ENCODE measurements at regions not wholly inside any gene's neighbourhood (a gene's known extent, or its start where the extent isn't known, plus 50 kb on each side); places are given as distances from the start of the nearest gene placed in this dataset.

GRCh38 chr6:127053875-127054235 is 64.6 kb upstream of the RSPO3 start:
- H3K4me3 ChIP-seq (ENCODE audit: low read depth, low read length, poor library complexity, severe bottlenecking): no peak overlapping the region
- H3K79me2 ChIP-seq (ENCODE audit: insufficient read depth, low read length): no peaks in the 10 kb centered on the region
- H3K9ac ChIP-seq (ENCODE audit: low read length): no peak overlapping the region
- no peak overlapping the region for H3K4me2 ChIP-seq (ENCODE audit: low read length)
- H3K9me3 ChIP-seq (ENCODE audit: low read length): no peaks in the 10 kb centered on the region
- H3F3A ChIP-seq (ENCODE audit: insufficient read depth, low read length): no peaks in the 10 kb centered on the region
- H3K4me1 ChIP-seq (ENCODE audit: insufficient read depth, low read length, severe bottlenecking): no peaks in the 10 kb centered on the region
- H2AFZ ChIP-seq (ENCODE audit: low read length): no peak overlapping the region
- TF ChIP-seq EZH2 (IDR thresholded peaks at IDR 0.05; ENCODE audit: borderline replicate concordance, low read length) (no peak), CTCF (IDR thresholded peaks at IDR 0.05; ENCODE audit: low read length) (no peak)
- H4K20me1 ChIP-seq (ENCODE audit: insufficient read depth, low read length): no peaks in the 10 kb centered on the region
- no peaks in the 10 kb centered on the region for H3K9me2 ChIP-seq (ENCODE audit: low read depth, low read length)
- H3K36me3 ChIP-seq (ENCODE audit: insufficient read depth, low read length): no peaks in the 10 kb centered on the region
- no peak overlapping the region for H3K27ac ChIP-seq (ENCODE audit: low read depth, low read length, poor library complexity, severe bottlenecking)
- H3K27me3 ChIP-seq (ENCODE audit: insufficient read depth, low read length): no peaks in the 10 kb centered on the region

- H3K27ac ChIP-seq (ENCODE audit: low read depth, low read length, poor library complexity, severe bottlenecking): no peak overlapping the region
- H3K4me2 ChIP-seq (ENCODE audit: low read length): no peak overlapping the region
- no peaks in the 10 kb centered on the region for H3K4me1 ChIP-seq (ENCODE audit: insufficient read depth, low read length, severe bottlenecking)
- H3F3A ChIP-seq (ENCODE audit: insufficient read depth, low read length): no peaks in the 10 kb centered on the region
- no peaks in the 10 kb centered on the region for H3K27me3 ChIP-seq (ENCODE audit: insufficient read depth, low read length)
- H3K36me3 ChIP-seq (ENCODE audit: insufficient read depth, low read length): no peaks in the 10 kb centered on the region
- H3K9me3 ChIP-seq (ENCODE audit: low read length): no peaks in the 10 kb centered on the region
- no peak overlapping the region for H3K9ac ChIP-seq (ENCODE audit: low read length)
- H3K79me2 ChIP-seq (ENCODE audit: insufficient read depth, low read length): no peaks in the 10 kb centered on the region
- no peaks in the 10 kb centered on the region for H3K9me2 ChIP-seq (ENCODE audit: low read depth, low read length)
- TF ChIP-seq CTCF (IDR thresholded peaks at IDR 0.05; ENCODE audit: low read length) (no peak), EZH2 (IDR thresholded peaks at IDR 0.05; ENCODE audit: borderline replicate concordance, low read length) (no peak)
- no peak overlapping the region for H3K4me3 ChIP-seq (ENCODE audit: low read depth, low read length, poor library complexity, severe bottlenecking)
- no peak overlapping the region for H2AFZ ChIP-seq (ENCODE audit: low read length)
- H4K20me1 ChIP-seq (ENCODE audit: insufficient read depth, low read length): no peaks in the 10 kb centered on the region
Observed at GRCh38 chr6:127058027-127058426, 60.4 kb upstream of the RSPO3 start.

GRCh38 chr6:127058936-127059335 is 59.5 kb upstream of the RSPO3 start:
- Histone ChIP-seq H3K9me3 (ENCODE audit: low read length) (no peaks in the 10 kb centered on the region), H3K79me2 (ENCODE audit: insufficient read depth, low read length) (no peaks in the 10 kb centered on the region), H3K27me3 (ENCODE audit: insufficient read depth, low read length) (no peaks in the 10 kb centered on the region), H4K20me1 (ENCODE audit: insufficient read depth, low read length) (no peaks in the 10 kb centered on the region), H3K9ac (ENCODE audit: low read length) (no peak overlapping the region), H3K36me3 (ENCODE audit: insufficient read depth, low read length) (no peaks in the 10 kb centered on the region), H3K4me3 (ENCODE audit: low read depth, low read length, poor library complexity, severe bottlenecking) (no peak overlapping the region), H3K9me2 (ENCODE audit: low read depth, low read length) (no peaks in the 10 kb centered on the region), H3K4me1 (ENCODE audit: insufficient read depth, low read length, severe bottlenecking) (no peaks in the 10 kb centered on the region), H3K27ac (ENCODE audit: low read depth, low read length, poor library complexity, severe bottlenecking) (no peak overlapping the region), H2AFZ (ENCODE audit: low read length) (no peak overlapping the region), H3K4me2 (ENCODE audit: low read length) (no peak overlapping the region), H3F3A (ENCODE audit: insufficient read depth, low read length) (no peaks in the 10 kb centered on the region)
- TF ChIP-seq EZH2 (IDR thresholded peaks at IDR 0.05; ENCODE audit: borderline replicate concordance, low read length) (no peak), CTCF (IDR thresholded peaks at IDR 0.05; ENCODE audit: low read length) (no peak)

Data from OCI-LY1 (cell line).